ENCODE measurements at regions not wholly inside any gene's neighbourhood (a gene's known extent, or its start where the extent isn't known, plus 50 kb on each side); places are given as distances from the start of the nearest gene placed in this dataset.

DNA sequence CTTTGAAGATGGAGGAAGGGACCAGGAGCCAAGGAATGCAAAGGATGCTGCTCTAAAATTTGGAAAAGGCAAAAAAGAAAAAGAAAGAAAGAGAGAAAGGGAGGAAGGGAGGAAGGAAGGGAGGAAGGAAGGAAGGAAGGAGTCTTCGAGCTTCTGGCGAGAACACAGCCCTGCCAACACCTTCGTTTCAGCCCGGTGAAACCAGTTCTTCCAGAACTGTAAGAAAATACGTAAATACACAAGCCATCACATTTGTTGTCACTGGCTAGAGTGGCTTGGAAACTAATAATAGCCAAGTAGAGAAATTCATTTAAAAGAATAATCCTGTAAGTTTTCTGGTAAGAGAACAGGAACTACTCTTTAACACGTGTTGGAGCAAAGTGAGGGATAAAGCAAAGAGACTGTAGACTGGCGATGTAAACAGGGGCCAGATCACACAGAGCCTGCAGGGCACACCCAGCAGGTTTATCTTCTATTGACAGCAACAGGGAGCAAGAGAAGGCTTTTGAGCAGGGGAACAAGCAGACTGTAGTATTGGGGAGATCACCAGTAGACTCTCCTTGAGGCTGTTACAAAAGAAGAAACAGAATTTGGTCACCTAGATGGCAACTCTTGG, 188.7 kb upstream of the MPHOSPH6 start:
- no peak for DNase-seq (ENCODE audit: low read depth, low spot score)

DNA sequence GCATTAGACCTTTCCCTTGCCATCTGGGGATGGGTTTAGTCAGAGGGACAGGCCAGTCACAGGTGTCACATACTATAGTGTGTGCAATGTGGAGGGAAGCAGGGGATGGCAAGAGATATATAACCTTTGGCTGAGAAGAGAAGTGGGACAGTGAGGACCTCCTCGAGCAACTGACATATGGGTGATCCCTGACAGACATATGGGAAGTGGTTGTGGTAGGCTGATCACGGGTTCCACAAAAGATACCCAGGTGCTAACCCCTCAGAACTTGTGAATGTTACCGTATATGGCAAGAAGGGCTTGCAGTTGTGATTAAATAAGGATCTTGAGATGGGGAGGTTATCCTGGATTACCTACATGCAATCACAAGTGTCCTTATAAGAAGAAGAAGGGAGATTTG, 188.1 kb upstream of the MPHOSPH6 start:
- no peak for DNase-seq (ENCODE audit: low read depth, low spot score)

DNA sequence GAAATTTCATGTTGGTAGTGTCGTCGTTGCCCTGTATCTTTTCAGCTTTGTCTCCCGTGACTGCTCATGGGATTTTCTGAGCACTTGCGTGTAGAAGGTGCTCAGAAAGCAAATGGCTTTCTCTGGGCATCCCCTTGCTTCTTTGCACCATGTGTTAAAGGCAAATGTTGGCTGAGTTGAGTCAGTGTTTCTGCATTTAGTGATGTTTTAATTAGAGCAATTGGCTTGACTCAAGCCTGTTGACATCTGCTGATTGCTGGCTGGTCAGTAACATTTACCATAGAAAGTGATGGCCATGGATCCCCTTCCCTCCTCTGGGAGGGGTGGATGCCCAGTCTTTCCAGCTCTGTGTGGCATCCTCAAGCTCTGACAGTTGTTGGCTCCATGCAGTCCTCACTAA, 187.2 kb upstream of the MPHOSPH6 start:
- no peak for DNase-seq (ENCODE audit: low read depth, low spot score)

DNA sequence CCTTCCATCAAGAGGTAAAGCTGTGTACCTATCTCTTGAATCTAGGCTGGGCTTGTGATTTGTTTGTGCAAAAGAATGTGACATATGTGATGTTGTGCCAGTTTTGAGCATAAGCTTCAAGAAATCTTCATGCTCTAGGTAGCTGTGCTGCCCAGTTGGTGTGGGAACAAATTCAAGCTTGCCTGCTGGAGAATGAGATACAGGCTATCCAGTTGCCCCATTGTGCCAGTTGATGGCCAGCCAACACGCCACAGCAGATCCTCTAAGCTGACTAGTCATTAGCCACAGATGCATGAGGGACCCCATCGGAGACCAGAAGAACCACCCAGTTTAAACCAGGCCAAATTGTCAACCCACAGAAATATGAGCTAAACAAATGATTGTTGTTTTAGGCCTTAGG, 180.5 kb upstream of the MPHOSPH6 start:
- no peak for DNase-seq (ENCODE audit: low read depth, low spot score)

DNA sequence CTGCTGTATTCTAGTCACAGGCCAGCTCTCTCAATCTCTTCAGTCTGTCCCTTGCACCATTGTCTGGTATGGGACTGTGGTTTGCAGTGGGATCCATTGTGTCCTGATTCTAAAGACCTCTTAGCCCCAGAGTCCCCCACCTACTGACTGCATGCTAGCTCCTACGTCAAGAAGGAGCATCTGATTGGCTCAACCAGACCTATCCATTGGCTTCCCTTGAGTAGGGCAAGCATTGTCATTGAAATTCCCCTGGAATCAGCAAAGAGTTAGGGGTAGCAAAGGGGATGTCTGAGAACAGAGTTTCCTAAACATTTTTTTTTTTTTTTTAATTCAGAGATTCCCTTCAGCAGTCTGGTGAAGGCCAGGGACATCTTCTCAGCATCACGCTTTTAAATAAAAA, 175.3 kb upstream of the MPHOSPH6 start:
- no peak for DNase-seq (ENCODE audit: low read depth, low spot score)

DNA sequence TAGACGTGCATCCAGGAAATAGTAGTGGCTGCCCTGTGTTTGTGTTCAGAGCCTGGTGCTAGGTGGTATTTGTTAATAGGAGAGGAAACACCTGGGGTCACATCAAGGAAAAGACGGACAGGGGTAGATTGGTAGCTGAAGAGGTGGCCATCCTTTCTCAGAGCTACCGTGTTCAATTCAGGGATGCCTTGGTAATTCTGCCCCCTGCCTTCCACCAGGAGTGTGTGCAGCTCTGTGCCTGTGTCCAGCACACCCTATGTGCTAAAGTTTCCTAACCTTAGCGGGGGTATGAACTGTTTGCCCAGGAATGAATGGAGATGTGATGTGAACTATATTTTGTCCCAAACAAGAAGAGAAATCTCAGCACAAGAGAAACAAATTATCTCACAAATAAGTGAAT, 174.1 kb upstream of the MPHOSPH6 start:
- no peak for DNase-seq (ENCODE audit: low read depth, low spot score)

DNA sequence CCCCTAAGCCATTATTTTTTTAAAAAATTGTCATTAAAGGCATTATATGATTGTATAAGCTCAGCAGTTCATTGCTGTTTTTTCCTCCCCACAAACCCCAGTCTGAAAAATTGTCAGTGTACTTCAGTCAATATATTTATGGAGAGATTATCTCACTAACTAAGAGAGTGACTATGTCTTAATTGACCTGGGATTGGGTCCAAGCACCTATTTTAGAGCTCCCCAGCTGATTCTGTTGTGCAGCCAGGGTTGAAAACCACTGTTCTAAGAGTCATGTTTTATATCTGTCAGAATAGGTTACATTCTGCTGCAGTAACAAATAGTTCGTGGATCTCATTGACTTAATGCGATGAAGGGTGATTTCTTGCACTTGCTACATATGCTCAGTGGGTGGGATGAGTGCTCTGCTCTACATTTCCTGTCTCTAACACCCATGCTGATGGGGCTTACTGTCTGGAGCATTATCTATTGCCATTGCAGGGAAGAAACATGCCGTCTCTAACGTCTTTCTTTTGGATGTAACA, 171.2 kb upstream of the MPHOSPH6 start:
- DNase-seq (ENCODE audit: low read depth, low spot score) = no peak

DNA sequence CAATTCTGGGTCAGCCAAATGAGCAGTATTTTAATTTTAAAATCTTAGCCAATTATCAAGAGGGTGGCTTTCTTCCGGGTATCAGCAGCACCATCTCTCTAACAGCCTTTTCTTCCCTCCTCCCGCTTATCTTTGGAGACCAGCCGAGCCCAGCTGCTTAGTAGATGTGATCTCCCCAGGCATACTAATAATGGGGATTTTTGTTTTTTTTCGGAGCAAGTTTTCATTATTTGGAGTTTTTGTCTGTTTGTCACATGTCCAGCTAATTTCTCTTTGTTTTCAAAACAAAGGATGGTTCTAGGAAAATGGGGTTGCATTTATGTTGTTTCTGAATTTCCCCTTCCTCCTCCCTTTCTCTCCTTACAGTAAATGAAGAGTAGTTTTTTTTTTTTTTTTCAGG, 170.5 kb upstream of the MPHOSPH6 start:
- no peak for DNase-seq (ENCODE audit: low read depth, low spot score)

DNA sequence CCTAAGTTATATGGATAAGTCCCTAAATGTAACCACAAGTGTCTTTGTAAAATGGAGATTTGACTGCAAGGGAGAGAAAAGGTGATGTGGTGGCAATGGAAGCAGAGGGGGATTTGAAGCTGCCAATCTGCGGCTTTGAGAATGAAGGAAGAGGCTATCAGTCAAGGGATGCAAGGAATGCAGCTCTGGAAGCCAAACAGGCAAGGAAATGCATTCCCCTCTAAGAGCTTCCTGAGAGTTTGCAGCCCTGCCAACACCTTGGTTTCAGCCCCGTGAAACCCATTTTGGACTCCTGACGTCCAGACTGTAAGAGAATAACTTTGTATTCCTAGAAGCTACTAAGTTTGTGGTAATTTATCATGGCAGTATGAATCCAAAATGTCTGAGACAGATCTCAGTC, 167.3 kb upstream of the MPHOSPH6 start:
- DNase-seq (ENCODE audit: low read depth, low spot score) = no peak

DNA sequence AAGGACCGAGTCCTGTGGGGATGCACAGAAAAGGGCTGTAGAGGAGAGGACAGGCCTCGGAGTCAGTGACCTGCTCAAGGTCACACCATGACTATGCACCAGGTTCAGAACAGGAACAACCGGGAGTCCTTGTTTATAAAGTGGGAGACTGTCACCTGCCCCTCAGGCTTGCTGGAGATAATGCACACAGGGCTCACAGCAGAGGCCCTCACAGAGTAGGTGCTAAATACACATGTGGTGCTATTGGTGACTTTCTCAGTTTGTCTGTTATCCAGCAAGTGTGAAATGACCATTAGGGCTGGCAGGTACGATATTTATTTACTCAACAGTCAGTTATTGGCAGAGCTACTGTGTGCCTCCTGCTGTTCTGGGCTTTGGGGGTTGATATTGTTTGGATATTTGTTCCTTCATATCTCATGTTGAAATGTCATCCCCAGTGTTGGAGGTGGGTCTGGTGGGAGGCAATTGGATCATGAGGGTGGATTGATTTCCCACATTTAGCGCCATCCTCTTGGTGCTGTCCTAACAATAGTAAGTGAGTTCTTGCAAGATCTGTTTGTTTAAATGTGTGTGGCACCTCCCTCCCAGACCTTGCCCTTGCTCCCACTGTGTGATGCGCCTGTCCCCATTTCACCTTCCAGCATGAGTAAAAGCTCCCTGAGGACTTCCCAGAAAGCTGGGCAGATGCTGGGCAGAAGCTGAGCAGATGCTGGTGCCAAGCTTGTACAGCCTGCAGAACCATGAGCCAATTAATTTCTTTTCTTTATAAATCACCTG, 162.1 kb upstream of the MPHOSPH6 start:
- no peak for DNase-seq (ENCODE audit: low read depth, low spot score)

DNA sequence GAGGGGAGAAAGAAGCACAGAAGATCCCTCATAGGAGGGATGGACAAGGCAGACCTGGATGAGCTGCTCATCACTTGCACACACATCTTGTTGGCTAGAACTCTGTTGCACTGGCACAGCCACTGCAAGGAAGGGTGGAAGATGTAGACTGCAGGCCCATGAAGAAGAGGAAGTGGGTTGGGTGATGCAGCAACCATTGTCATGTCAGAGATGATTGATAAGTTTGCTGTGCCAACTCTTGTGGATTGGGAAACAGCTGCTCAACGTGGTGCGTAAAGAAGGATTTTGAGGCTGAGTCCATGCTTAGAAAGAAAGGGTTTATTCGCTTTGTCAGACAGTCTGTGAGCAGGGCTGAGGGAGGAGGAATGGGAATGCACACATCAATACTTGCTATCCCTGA, 161.4 kb upstream of the MPHOSPH6 start:
- DNase-seq (ENCODE audit: low read depth, low spot score) = no peak

DNA sequence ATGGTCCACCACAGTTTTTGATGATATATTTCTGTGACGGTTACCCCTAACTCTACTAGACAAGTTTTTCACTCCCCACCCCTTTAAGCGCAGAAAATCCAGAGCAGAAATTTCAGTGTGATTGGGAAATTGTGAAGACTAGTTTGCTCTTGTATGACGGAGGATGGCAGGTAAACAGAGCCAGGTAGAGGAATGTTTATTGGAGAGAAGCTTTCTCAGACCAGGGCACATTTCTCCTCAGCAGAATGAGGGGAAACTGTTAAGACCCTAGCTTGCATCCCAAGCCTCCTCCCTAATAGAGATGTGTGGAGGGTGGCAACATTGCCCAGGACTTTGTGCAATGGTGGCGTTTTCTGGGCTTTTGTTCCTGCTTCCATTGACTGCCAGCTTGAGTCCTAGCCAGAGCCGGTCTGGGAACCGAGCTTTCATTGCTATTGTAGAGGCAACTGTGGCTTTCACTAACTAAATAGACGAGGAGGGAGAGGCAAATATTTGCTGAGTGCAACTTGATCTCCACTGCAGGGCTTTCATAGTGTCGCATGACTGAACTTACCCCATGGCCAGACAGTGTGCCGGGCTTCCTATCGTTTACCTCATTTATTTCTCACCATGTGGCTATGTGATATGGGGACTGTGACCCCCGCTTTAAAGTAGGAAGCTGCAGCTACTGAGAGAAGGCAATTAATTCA, 159.6 kb upstream of the MPHOSPH6 start:
- DNase-seq (ENCODE audit: low read depth, low spot score) = no peak

DNA sequence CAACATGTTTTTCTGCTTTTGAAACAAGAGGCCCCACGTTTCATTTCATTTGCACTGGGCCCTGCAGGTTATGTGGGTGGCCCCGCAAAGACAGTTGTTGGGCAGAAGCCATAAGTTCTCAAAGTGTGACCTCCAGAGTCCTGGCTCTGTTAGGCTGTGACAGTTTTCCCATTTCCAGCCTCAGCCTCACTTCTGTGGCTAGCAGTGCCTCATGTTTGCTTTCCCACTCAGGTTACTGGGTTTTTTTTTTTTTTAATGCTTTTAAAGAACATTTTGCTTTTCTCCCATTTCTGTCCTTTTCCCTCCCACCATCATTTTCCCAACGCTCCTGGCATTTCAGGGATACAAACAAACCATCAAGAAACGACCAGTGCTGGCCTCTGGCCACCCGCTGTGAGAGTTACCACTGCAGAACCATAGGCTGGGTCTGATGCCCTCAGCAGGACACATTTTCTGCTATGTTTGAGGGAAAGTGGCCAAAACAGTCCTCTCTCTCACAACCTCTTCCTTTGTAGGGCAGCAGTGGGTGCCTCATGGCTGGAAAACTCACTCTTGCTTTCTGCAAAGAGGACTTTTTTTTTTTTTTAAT, 159.0 kb upstream of the MPHOSPH6 start:
- no peak for DNase-seq (ENCODE audit: low read depth, low spot score)

DNA sequence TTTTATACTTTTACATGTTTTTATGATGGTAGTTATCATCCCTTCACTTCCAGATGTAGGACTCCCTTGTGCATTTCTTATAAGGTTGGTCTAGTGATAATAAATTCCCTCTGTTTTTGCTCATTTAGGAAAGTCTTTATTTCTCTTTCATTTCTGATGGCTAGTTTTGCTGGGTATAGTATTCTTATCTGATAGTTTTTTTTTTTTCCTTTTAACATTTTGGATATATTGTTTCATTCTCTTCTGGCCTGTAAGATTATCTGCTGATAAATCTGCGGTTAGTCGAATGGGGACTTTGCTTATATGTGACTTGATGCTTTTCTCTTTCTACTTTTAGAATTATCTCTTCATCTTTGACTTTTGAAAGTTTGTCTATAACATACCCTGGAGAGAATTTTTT, 153.1 kb upstream of the MPHOSPH6 start:
- DNase-seq (ENCODE audit: low read depth, low spot score) = no peak

DNA sequence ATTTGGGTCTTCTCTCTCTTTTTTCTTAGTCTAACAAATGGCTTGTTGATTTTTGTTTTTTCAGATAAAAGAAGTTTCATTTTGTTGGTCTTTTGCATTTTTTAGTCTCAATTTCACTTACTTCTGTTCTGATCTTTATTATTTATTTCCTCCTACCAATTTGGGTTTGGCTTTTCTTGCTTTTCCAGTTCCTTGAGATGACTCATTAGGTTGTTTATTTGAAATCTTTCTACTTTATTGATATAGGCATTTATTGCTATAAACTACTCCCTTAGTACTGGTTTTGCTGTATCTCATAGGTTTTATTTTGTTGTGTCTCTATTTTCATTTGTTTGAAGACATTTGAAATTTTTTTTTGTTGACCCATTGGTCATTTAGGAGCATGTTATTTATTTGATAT, 152.2 kb upstream of the MPHOSPH6 start:
- DNase-seq (ENCODE audit: low read depth, low spot score) = no peak

DNA sequence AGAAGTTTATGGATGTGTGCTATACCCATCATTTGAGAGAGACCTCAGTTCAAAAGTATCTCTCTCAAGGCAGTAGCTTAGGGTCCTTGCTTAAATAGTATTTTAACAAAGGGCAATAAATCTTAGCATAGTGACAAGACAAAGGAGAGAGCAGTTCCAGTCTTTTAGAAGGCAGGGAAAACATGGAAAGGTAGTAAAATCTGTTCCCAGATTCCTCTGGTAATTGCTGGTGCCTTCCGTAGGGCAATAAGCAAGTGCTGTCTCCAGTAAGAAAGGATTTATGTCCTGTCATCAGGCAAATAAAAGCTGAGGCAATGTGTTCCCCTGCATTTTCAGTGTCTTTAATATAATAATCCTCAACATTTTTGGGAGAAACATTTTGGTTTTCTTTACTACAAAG, 149.0 kb upstream of the MPHOSPH6 start:
- DNase-seq (ENCODE audit: low read depth, low spot score) = no peak

DNA sequence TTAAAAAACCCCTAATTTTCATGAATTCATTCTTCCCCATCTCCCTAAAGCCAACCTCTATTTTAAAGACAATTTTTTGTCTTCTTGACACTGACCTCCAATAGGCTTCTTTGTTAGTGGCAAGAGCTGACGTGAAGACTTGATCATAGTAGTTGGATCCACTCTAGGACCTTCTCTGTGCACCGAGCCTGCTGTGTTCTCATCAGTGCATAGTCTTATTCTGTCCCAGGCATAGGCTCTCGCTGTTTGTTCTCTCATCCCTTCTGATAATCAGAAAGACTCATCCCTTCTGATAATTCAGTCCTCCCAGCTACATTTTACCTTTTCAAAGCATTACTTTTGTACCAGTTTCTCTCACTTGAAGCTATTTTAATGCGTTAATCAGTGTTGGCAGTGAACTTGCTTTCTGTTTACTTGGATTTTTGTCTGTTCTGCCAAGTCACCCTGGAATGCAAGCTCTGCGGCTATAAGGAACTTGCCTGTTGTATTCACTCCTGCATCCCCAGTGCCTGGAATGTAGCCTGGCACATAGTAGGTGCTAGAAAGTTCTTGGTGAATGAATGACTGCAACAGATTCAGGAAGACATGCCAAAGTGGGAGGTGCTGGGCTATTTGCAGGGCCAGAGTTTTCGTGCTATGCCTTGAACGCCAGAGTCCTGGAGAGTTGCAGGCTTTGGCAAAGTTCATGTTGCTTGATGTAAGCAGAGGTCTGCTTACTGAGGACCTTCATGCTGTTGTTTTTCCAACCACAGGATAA, 147.6 kb upstream of the MPHOSPH6 start:
- no peak for DNase-seq (ENCODE audit: low read depth, low spot score)

DNA sequence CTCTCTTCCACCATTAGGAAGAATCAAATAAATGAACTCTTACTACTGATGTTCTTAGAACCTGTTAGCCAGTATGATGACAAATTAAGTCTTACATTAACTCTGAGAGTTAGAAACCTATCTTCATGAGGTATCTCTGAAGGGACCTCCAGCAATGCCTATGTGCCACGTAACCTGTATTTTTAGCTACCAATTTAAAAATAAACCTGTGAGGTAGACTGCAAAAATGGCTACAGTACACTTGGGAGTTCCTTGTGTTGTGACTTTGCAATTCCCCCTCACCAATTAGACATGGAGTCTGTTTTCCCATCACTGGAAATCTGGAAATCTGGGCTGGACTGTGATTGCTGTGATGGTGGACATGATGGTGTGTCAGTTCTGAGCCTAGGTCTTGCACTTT, 143.7 kb upstream of the MPHOSPH6 start:
- no peak for DNase-seq (ENCODE audit: low read depth, low spot score)

DNA sequence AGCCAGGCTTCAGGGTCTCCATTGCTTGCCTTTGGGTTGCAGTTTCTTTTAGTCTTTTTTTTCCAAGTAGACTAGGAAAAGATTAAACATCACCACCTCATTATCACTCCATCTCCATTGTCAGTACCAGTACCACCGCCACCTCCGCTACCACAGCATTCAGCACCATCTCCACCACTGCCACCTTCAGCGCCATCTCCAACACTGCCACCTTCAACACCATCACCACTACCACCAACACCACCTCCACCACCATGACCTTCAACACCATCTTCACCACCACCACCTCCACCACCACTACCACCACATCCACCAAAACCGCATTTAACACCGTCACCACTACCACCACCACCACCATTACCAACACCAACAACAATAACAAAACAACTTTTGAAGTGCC, 141.5 kb upstream of the MPHOSPH6 start:
- no peak for DNase-seq (ENCODE audit: low read depth, low spot score)

DNA sequence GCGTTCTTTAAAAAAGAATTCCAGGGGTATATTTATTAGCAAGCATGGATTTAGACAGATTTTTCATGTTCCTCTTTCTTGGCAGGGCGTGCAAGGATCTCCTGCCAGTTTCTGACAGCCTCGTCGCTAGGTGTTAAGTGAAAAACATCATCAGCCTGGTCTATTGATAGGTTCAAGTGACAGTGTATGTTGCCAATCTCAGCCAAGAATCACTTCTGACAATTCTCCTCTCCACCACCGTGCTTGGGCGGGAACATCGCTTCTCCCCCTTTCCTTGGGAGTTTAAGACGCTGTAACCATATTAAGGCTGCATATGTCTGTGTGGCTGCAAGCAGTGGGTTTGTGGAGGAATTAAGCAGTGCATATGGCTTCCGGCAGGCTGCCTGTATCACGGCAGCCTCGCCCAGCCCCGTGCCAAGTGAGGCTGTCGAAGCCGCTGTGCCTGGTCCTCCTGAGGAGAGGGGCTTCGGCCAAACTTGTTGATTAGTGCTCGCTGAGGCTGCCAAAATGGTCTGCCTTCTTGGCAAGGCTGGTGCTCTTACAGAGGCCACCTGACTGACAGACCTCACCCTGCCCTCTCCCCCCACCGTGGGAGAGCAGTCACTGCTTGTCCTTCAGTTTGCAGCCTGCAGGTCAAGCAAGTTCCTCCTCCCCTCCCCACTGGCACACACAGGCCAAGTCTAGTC, 132.2 kb upstream of the MPHOSPH6 start:
- no peak for DNase-seq (ENCODE audit: low read depth, low spot score)

DNA sequence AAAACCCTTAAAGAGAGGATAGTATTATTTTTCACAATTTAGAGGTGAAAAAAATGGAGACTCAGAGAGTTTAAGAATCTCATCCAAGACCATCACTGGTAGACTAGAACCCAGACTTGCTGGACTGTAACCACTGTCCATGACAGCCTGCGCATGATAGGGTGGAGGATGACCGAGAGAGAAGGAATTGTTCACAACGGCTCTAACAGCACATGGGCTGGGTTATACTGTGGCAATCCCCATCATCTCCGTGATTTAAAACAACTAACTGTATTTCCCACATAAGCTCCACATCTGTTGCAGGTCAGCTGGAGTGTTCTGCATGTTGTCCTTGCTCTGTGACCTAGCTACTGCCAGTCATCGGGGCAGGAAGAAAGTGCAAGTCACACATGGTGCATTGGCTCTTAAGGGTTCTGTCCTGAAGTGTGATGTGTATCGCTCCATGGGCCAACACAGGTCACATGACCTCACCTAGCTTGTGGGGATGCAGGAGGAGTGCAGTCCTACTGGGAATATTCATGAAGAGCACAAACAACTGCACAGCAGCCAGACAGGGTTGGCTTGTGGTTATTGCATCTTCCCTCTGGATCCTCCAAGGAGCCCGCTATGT, 131.2 kb upstream of the MPHOSPH6 start:
- DNase-seq (ENCODE audit: low read depth, low spot score) = no peak

Data from brain pericyte (primary cell).